ENCODE measurements at regions not wholly inside any gene's neighbourhood (a gene's known extent, or its start where the extent isn't known, plus 50 kb on each side); places are given as distances from the start of the nearest gene placed in this dataset.

- Histone ChIP-seq H2AK5ac (ENCODE audit: low read length) (no peak overlapping the region), H3K4me1 (ENCODE audit: control insufficient read depth, low read depth, low read length) (no peaks in the 10 kb centered on the region), H3K27ac (ENCODE audit: low read depth, low read length) (no peak overlapping the region), H3K79me2 (ENCODE audit: control insufficient read depth, insufficient read depth, low read length) (no peaks in the 10 kb centered on the region), H3K4me3 (ENCODE audit: low read length) (no peak overlapping the region), H3K18ac (ENCODE audit: low read length) (no peak overlapping the region), H2BK15ac (replicated peaks; ENCODE audit: low read depth) (no peak overlapping the region), H3K79me1 (ENCODE audit: low read length) (no peaks in the 10 kb centered on the region), H3K4me2 (ENCODE audit: low read length) (no peak overlapping the region), H2BK120ac (ENCODE audit: low read depth, low read length) (no peak overlapping the region), H3K4ac (ENCODE audit: low read depth, low read length) (no peak overlapping the region), H3K36me3 (ENCODE audit: control insufficient read depth, insufficient read depth, low read length) (no peaks in the 10 kb centered on the region), H4K5ac (ENCODE audit: low read length) (no peak overlapping the region), H3K56ac (ENCODE audit: low read length) (no peak overlapping the region), H4K8ac (ENCODE audit: low read depth, low read length) (no peak overlapping the region), H3K9ac (ENCODE audit: low read length) (no peak overlapping the region), H3K23ac (ENCODE audit: low read length) (no peak overlapping the region), H2BK5ac (ENCODE audit: low read length) (no peak overlapping the region), H3K27me3 (ENCODE audit: insufficient read depth, low read length, poor library complexity) (no peaks in the 10 kb centered on the region)
- no CpG with 5 or more reads among the region's 1 CpG for WGBS (ENCODE audit: extremely low coverage, insufficient coverage, low lambda C conversion rate)
- no peak for DNase-seq
Measured at GRCh38 chr5:57664700-57665099, 182.1 kb upstream of the ACTBL2 start.

DNA sequence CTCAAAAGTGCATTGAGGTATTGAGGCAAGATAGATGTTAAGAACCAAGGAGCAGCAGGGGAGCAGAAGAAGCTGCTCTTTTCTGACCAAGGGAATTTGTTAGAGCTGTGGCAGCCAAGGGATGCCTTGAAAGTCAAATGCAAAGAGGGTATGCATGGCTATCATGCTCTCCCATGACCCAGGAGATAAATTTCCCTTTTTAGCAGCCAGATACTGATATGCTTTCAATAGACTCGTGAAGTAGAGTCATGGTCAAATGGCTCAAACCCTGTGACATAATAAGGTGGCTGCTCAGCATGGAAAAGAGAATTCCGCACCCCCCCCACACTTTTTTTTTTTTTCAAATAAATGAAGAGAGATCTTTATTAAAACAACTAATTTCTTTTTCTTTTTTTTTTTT, 180.9 kb upstream of the ACTBL2 start:
- no peak overlapping the region for H3K4me2 ChIP-seq (ENCODE audit: low read length)
- no peak overlapping the region for H3K23ac ChIP-seq (ENCODE audit: low read length)
- no peak overlapping the region for H2BK5ac ChIP-seq (ENCODE audit: low read length)
- H2BK120ac ChIP-seq (ENCODE audit: low read depth, low read length) = no peak overlapping the region
- H3K4me1 ChIP-seq (ENCODE audit: control insufficient read depth, low read depth, low read length) = no peaks in the 10 kb centered on the region
- no peak overlapping the region for H4K5ac ChIP-seq (ENCODE audit: low read length)
- no peaks in the 10 kb centered on the region for H3K79me2 ChIP-seq (ENCODE audit: control insufficient read depth, insufficient read depth, low read length)
- H2BK15ac ChIP-seq (replicated peaks; ENCODE audit: low read depth) = no peak overlapping the region
- peak; percentile 37 for DNase-seq
- no peaks in the 10 kb centered on the region for H3K36me3 ChIP-seq (ENCODE audit: control insufficient read depth, insufficient read depth, low read length)
- no peaks in the 10 kb centered on the region for H3K79me1 ChIP-seq (ENCODE audit: low read length)
- H2AK5ac ChIP-seq (ENCODE audit: low read length) = no peak overlapping the region
- no peak overlapping the region for H3K56ac ChIP-seq (ENCODE audit: low read length)
- no peak overlapping the region for H3K9ac ChIP-seq (ENCODE audit: low read length)
- H4K8ac ChIP-seq (ENCODE audit: low read depth, low read length) = no peak overlapping the region
- H3K27ac ChIP-seq (ENCODE audit: low read depth, low read length) = no peak overlapping the region
- H3K4ac ChIP-seq (ENCODE audit: low read depth, low read length) = no peak overlapping the region
- no peaks in the 10 kb centered on the region for H3K27me3 ChIP-seq (ENCODE audit: insufficient read depth, low read length, poor library complexity)
- no peak overlapping the region for H3K18ac ChIP-seq (ENCODE audit: low read length)
- WGBS (ENCODE audit: extremely low coverage, insufficient coverage, low lambda C conversion rate) = no CpG with 5 or more reads among the region's 2 CpGs
- H3K4me3 ChIP-seq (ENCODE audit: low read length) = no peak overlapping the region

GRCh38 chr5:57662991-57663390, 180.4 kb upstream of the ACTBL2 start:
- Histone ChIP-seq H4K8ac (ENCODE audit: low read depth, low read length) (no peak overlapping the region), H2AK5ac (ENCODE audit: low read length) (no peak overlapping the region), H3K4me2 (ENCODE audit: low read length) (no peak overlapping the region), H3K4me1 (ENCODE audit: control insufficient read depth, low read depth, low read length) (no peaks in the 10 kb centered on the region), H2BK5ac (ENCODE audit: low read length) (no peak overlapping the region), H3K79me2 (ENCODE audit: control insufficient read depth, insufficient read depth, low read length) (no peaks in the 10 kb centered on the region), H2BK15ac (replicated peaks; ENCODE audit: low read depth) (no peak overlapping the region), H3K79me1 (ENCODE audit: low read length) (no peaks in the 10 kb centered on the region), H4K5ac (ENCODE audit: low read length) (no peak overlapping the region), H3K23ac (ENCODE audit: low read length) (no peak overlapping the region), H3K36me3 (ENCODE audit: control insufficient read depth, insufficient read depth, low read length) (no peaks in the 10 kb centered on the region), H3K56ac (ENCODE audit: low read length) (no peak overlapping the region), H3K18ac (ENCODE audit: low read length) (no peak overlapping the region), H3K27me3 (ENCODE audit: insufficient read depth, low read length, poor library complexity) (no peaks in the 10 kb centered on the region), H2BK120ac (ENCODE audit: low read depth, low read length) (no peak overlapping the region), H3K27ac (ENCODE audit: low read depth, low read length) (no peak overlapping the region), H3K9ac (ENCODE audit: low read length) (no peak overlapping the region), H3K4ac (ENCODE audit: low read depth, low read length) (no peak overlapping the region), H3K4me3 (ENCODE audit: low read length) (no peak overlapping the region)
- WGBS (ENCODE audit: extremely low coverage, insufficient coverage, low lambda C conversion rate) = no CpG with 5 or more reads among the region's 4 CpGs
- DNase-seq = no peak

GRCh38 chr5:57659886-57660285, 177.3 kb upstream of the ACTBL2 start:
- no CpG with 5 or more reads among the region's 2 CpGs for WGBS (ENCODE audit: extremely low coverage, insufficient coverage, low lambda C conversion rate)
- Histone ChIP-seq H2BK120ac (ENCODE audit: low read depth, low read length) (no peak overlapping the region), H3K18ac (ENCODE audit: low read length) (no peak overlapping the region), H2BK15ac (replicated peaks; ENCODE audit: low read depth) (no peak overlapping the region), H3K4me1 (ENCODE audit: control insufficient read depth, low read depth, low read length) (no peaks in the 10 kb centered on the region), H3K56ac (ENCODE audit: low read length) (no peak overlapping the region), H3K4ac (ENCODE audit: low read depth, low read length) (no peak overlapping the region), H3K4me2 (ENCODE audit: low read length) (no peak overlapping the region), H3K79me1 (ENCODE audit: low read length) (no peaks in the 10 kb centered on the region), H3K23ac (ENCODE audit: low read length) (no peak overlapping the region), H3K4me3 (ENCODE audit: low read length) (no peak overlapping the region), H3K9ac (ENCODE audit: low read length) (no peak overlapping the region), H3K79me2 (ENCODE audit: control insufficient read depth, insufficient read depth, low read length) (no peaks in the 10 kb centered on the region), H2BK5ac (ENCODE audit: low read length) (no peak overlapping the region), H3K36me3 (ENCODE audit: control insufficient read depth, insufficient read depth, low read length) (no peaks in the 10 kb centered on the region), H4K8ac (ENCODE audit: low read depth, low read length) (no peak overlapping the region), H3K27me3 (ENCODE audit: insufficient read depth, low read length, poor library complexity) (no peaks in the 10 kb centered on the region), H2AK5ac (ENCODE audit: low read length) (no peak overlapping the region), H4K5ac (ENCODE audit: low read length) (no peak overlapping the region), H3K27ac (ENCODE audit: low read depth, low read length) (no peak overlapping the region)
- DNase-seq = no peak

GRCh38 chr5:57658018-57658417, 175.4 kb upstream of the ACTBL2 start:
- Histone ChIP-seq H3K27ac (ENCODE audit: low read depth, low read length) (no peak overlapping the region), H3K56ac (ENCODE audit: low read length) (no peak overlapping the region), H2BK15ac (replicated peaks; ENCODE audit: low read depth) (no peak overlapping the region), H3K18ac (ENCODE audit: low read length) (no peak overlapping the region), H3K23ac (ENCODE audit: low read length) (no peak overlapping the region), H3K4me1 (ENCODE audit: control insufficient read depth, low read depth, low read length) (no peaks in the 10 kb centered on the region), H4K5ac (ENCODE audit: low read length) (no peak overlapping the region), H3K79me2 (ENCODE audit: control insufficient read depth, insufficient read depth, low read length) (no peaks in the 10 kb centered on the region), H3K79me1 (ENCODE audit: low read length) (no peaks in the 10 kb centered on the region), H2BK5ac (ENCODE audit: low read length) (no peak overlapping the region), H3K4me2 (ENCODE audit: low read length) (no peak overlapping the region), H2AK5ac (ENCODE audit: low read length) (no peak overlapping the region), H3K36me3 (ENCODE audit: control insufficient read depth, insufficient read depth, low read length) (no peaks in the 10 kb centered on the region), H3K9ac (ENCODE audit: low read length) (no peak overlapping the region), H4K8ac (ENCODE audit: low read depth, low read length) (no peak overlapping the region), H3K27me3 (ENCODE audit: insufficient read depth, low read length, poor library complexity) (no peaks in the 10 kb centered on the region), H3K4ac (ENCODE audit: low read depth, low read length) (no peak overlapping the region), H3K4me3 (ENCODE audit: low read length) (no peak overlapping the region), H2BK120ac (ENCODE audit: low read depth, low read length) (no peak overlapping the region)
- no CpG with 5 or more reads among the region's 1 CpG for WGBS (ENCODE audit: extremely low coverage, insufficient coverage, low lambda C conversion rate)
- no peak for DNase-seq

DNA sequence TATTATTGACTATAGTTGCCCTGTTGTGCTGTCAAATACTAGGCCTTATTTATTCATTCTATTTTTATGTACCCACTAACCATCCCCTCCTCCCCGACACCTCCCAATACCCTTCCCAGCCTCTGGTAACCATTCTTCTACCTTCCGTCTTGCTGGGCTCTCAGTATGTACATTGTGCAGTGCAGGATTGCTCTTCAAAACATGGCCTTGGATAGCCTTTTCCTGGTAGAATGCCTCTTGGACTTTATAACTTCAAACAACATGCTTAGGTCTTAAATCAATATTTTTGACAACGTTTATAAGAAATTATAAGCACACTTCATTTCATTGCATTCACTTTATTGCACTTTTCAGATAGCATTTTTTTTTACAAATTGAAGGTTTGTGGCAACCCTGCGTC, 172.6 kb upstream of the ACTBL2 start:
- DNase-seq = no peak
- no peak overlapping the region for H3K27ac ChIP-seq (ENCODE audit: low read depth, low read length)
- no peak overlapping the region for H3K4me2 ChIP-seq (ENCODE audit: low read length)
- H2BK120ac ChIP-seq (ENCODE audit: low read depth, low read length) = no peak overlapping the region
- no peak overlapping the region for H2AK5ac ChIP-seq (ENCODE audit: low read length)
- no peak overlapping the region for H3K23ac ChIP-seq (ENCODE audit: low read length)
- H4K8ac ChIP-seq (ENCODE audit: low read depth, low read length) = no peak overlapping the region
- no peaks in the 10 kb centered on the region for H3K27me3 ChIP-seq (ENCODE audit: insufficient read depth, low read length, poor library complexity)
- H3K18ac ChIP-seq (ENCODE audit: low read length) = no peak overlapping the region
- no peak overlapping the region for H3K4ac ChIP-seq (ENCODE audit: low read depth, low read length)
- no peak overlapping the region for H3K56ac ChIP-seq (ENCODE audit: low read length)
- no peaks in the 10 kb centered on the region for H3K36me3 ChIP-seq (ENCODE audit: control insufficient read depth, insufficient read depth, low read length)
- H3K79me1 ChIP-seq (ENCODE audit: low read length) = no peaks in the 10 kb centered on the region
- no peaks in the 10 kb centered on the region for H3K79me2 ChIP-seq (ENCODE audit: control insufficient read depth, insufficient read depth, low read length)
- no peak overlapping the region for H3K4me3 ChIP-seq (ENCODE audit: low read length)
- H3K9ac ChIP-seq (ENCODE audit: low read length) = no peak overlapping the region
- no peaks in the 10 kb centered on the region for H3K4me1 ChIP-seq (ENCODE audit: control insufficient read depth, low read depth, low read length)
- no peak overlapping the region for H2BK15ac ChIP-seq (replicated peaks; ENCODE audit: low read depth)
- WGBS (ENCODE audit: extremely low coverage, insufficient coverage, low lambda C conversion rate) = no CpG with 5 or more reads among the region's 4 CpGs
- no peak overlapping the region for H2BK5ac ChIP-seq (ENCODE audit: low read length)
- H4K5ac ChIP-seq (ENCODE audit: low read length) = no peak overlapping the region
